ENCODE measurements at regions not wholly inside any gene's neighbourhood (a gene's known extent, or its start where the extent isn't known, plus 50 kb on each side); places are given as distances from the start of the nearest gene placed in this dataset.

GRCh38 chr18:55779691-55780585, 191.9 kb upstream of the TCF4 start (continued):
- no peak for TF ChIP-seq ZNF274 (IDR thresholded peaks at IDR 0.05; ENCODE audit: low read length)
- no peak for TF ChIP-seq ZNF274 (tag by site-specific recombination; IDR thresholded peaks at IDR 0.05; ENCODE audit: borderline replicate concordance)
- TF ChIP-seq ZNF202 (tag by site-specific recombination; IDR thresholded peaks at IDR 0.05; ENCODE audit: borderline replicate concordance), result no peak
- TF ChIP-seq ZNF266 (tag by site-specific recombination; IDR thresholded peaks at IDR 0.05; ENCODE audit: low read depth), result no peak
- TF ChIP-seq MEIS1 (CRISPR knock-in tag; IDR thresholded peaks at IDR 0.05; ENCODE audit: borderline replicate concordance), result no peak
- TF ChIP-seq OVOL3 (tag by site-specific recombination; IDR thresholded peaks at IDR 0.05), result no peak
- no peak for TF ChIP-seq ZNF426 (tag by site-specific recombination; IDR thresholded peaks at IDR 0.05)
- TF ChIP-seq ZNF776 (tag by site-specific recombination; IDR thresholded peaks at IDR 0.05; ENCODE audit: borderline replicate concordance), result no peak
- TF ChIP-seq ZNF211 (tag by site-specific recombination; IDR thresholded peaks at IDR 0.05; ENCODE audit: low read depth), result no peak
- no peak for TF ChIP-seq ZNF140 (tag by site-specific recombination; IDR thresholded peaks at IDR 0.05)
- no peak for TF ChIP-seq ZNF514 (tag by site-specific recombination; IDR thresholded peaks at IDR 0.05)
- TF ChIP-seq ZNF555 (tag by site-specific recombination; conservative IDR thresholded peaks at IDR 0.05), result no peak
- TF ChIP-seq ZNF645 (tag by site-specific recombination; IDR thresholded peaks at IDR 0.05), result no peak
- TF ChIP-seq ZEB2 (tag by site-specific recombination; IDR thresholded peaks at IDR 0.05), result no peak; the same call in 1 of the 2 replicates
- TF ChIP-seq, protein P1, sequence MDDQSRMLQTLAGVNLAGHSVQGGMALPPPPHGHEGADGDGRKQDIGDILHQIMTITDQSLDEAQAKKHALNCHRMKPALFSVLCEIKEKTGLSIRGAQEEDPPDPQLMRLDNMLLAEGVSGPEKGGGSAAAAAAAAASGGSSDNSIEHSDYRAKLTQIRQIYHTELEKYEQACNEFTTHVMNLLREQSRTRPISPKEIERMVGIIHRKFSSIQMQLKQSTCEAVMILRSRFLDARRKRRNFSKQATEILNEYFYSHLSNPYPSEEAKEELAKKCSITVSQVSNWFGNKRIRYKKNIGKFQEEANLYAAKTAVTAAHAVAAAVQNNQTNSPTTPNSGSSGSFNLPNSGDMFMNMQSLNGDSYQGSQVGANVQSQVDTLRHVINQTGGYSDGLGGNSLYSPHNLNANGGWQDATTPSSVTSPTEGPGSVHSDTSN (CRISPR knock-in tag; IDR thresholded peaks at IDR 0.05), result no peak
- no peak for TF ChIP-seq ZFP3 (tag by site-specific recombination; IDR thresholded peaks at IDR 0.05; ENCODE audit: low read depth)
- TF ChIP-seq ZBTB8A (tag by site-specific recombination; IDR thresholded peaks at IDR 0.05), result peak; percentile 75
- no peak for TF ChIP-seq ZNF530 (tag by site-specific recombination; IDR thresholded peaks at IDR 0.05; ENCODE audit: low read depth)
- TF ChIP-seq ZNF473 (tag by site-specific recombination; IDR thresholded peaks at IDR 0.05), result no peak
- TF ChIP-seq, protein P2, sequence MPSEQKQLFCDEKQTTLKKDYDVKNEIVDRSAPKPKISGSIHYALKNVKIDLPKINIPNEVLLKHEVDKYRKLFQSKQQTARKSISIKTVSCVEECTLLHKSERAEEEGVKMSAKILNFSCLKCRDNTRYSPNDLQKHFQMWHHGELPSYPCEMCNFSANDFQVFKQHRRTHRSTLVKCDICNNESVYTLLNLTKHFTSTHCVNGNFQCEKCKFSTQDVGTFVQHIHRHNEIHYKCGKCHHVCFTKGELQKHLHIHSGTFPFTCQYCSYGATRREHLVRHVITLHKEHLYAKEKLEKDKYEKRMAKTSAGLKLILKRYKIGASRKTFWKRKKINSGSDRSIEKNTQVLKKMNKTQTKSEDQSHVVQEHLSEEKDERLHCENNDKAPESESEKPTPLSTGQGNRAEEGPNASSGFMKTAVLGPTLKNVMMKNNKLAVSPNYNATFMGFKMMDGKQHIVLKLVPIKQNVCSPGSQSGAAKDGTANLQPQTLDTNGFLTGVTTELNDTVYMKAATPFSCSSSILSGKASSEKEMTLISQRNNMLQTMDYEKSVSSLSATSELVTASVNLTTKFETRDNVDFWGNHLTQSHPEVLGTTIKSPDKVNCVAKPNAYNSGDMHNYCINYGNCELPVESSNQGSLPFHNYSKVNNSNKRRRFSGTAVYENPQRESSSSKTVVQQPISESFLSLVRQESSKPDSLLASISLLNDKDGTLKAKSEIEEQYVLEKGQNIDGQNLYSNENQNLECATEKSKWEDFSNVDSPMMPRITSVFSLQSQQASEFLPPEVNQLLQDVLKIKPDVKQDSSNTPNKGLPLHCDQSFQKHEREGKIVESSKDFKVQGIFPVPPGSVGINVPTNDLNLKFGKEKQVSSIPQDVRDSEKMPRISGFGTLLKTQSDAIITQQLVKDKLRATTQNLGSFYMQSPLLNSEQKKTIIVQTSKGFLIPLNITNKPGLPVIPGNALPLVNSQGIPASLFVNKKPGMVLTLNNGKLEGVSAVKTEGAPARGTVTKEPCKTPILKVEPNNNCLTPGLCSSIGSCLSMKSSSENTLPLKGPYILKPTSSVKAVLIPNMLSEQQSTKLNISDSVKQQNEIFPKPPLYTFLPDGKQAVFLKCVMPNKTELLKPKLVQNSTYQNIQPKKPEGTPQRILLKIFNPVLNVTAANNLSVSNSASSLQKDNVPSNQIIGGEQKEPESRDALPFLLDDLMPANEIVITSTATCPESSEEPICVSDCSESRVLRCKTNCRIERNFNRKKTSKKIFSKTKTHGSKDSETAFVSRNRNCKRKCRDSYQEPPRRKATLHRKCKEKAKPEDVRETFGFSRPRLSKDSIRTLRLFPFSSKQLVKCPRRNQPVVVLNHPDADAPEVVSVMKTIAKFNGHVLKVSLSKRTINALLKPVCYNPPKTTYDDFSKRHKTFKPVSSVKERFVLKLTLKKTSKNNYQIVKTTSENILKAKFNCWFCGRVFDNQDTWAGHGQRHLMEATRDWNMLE (tag by site-specific recombination; conservative IDR thresholded peaks at IDR 0.05; ENCODE audit: low read depth), result no peak
- no peak for TF ChIP-seq ZNF121 (tag by site-specific recombination; IDR thresholded peaks at IDR 0.05)
- TF ChIP-seq RBAK (tag by site-specific recombination; IDR thresholded peaks at IDR 0.05), result no peak
- TF ChIP-seq ZNF529 (tag by site-specific recombination; IDR thresholded peaks at IDR 0.05; ENCODE audit: insufficient replicate concordance), result no peak
- TF ChIP-seq SP7 (tag by site-specific recombination; IDR thresholded peaks at IDR 0.05), result no peak
- no peak for TF ChIP-seq MZF1 (tag by site-specific recombination; IDR thresholded peaks at IDR 0.05; ENCODE audit: borderline replicate concordance)
- no peak for TF ChIP-seq ZNF214 (tag by site-specific recombination; IDR thresholded peaks at IDR 0.05; ENCODE audit: borderline replicate concordance)
- TF ChIP-seq ZNF670 (tag by site-specific recombination; IDR thresholded peaks at IDR 0.05; ENCODE audit: low read depth), result no peak
- no peak for TF ChIP-seq ZNF48 (tag by site-specific recombination; IDR thresholded peaks at IDR 0.05)
- TF ChIP-seq ZNF157 (tag by site-specific recombination; IDR thresholded peaks at IDR 0.05), result no peak
- TF ChIP-seq SCRT1 (tag by site-specific recombination; IDR thresholded peaks at IDR 0.05; ENCODE audit: borderline replicate concordance), result no peak
